GM21447 (cell line): ENCODE measurements at regions not wholly inside any gene's neighbourhood (a gene's known extent, or its start where the extent isn't known, plus 50 kb on each side); places are given as distances from the start of the nearest gene placed in this dataset.

Source experiments
- ATAC-seq: cut with Tn5 transposase; IDR thresholded peaks from one replicate; pipeline ENCODE4 v1.9.1; 2021; ENCODE audit not compliant: unreplicated experiment

DNA sequence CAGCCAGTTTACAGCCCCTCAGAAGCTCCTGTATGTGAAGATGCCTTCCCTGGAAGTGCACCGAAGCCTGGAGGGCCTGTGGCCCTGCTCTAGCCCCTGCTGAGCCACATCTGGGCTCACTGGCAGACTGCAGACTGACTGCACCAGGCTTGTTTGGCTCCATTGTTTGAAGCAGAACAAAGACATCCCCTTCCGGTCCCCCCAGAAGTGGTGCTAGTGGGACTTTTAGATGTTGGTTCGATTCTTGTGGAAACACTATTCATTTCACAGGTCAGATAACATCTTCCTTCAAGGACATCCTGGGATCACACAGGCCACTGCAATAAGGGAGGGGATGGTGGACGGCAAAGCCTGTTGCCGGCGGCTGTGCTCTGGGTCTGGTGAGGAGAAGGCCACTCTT, 57.8 kb upstream of the CBLN2 start:
- ATAC-seq, result no peak

DNA sequence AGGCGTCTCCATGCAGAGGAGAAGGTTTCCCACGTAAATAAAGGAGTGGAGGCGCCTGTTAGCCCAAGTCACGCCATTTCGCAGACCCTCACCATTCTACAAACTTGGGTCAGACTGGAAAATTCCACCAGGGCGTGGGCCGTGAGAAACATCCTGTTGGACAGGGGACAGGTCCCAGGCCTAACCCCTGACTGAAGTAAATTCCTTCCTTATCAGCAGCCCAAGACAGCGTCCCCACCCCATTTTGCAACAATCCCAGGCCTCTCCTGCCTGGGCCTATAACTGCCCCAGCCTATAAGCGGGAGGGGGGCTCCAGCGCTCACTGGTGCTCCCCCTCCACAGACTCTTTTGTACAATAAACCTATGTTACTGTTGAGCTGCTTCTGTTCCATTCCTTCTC, 57.3 kb upstream of the CBLN2 start:
- no peak for ATAC-seq
